RPMI8226 (cell line): ENCODE measurements at regions not wholly inside any gene's neighbourhood (a gene's known extent, or its start where the extent isn't known, plus 50 kb on each side); places are given as distances from the start of the nearest gene placed in this dataset.
"Not testable (repeated sequence)": the region's sequence is repeated elsewhere in the genome, so short reads cannot be mapped to it uniquely, and the experiment has no call there.

Experiments
- DNase-seq: peaks from one replicate; pipeline ENCODE4 v3.0.0-alpha.2; 2015

DNA sequence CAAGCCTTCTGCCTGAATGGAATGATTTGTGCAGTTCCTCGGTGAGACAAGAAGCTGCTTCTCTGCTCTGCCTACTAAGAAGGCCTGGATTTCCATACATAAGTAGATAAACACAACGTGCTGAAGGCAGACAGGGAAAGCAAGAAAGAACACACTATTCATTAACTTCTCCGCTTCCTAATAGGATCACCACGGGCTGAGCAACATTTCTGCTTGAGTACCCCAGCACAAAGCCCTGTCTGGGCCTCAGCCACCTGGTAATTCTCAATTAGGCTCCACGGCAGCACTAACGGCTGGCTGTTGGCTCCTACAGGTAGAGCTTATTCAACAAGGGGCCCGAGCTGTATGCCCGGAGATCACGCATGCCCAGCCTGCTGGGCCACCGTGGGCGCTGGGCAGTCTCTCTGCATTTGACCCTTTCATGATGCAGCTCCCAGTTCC is 1156.6 kb downstream of the TBC1D22A start:
- no peak for DNase-seq

DNA sequence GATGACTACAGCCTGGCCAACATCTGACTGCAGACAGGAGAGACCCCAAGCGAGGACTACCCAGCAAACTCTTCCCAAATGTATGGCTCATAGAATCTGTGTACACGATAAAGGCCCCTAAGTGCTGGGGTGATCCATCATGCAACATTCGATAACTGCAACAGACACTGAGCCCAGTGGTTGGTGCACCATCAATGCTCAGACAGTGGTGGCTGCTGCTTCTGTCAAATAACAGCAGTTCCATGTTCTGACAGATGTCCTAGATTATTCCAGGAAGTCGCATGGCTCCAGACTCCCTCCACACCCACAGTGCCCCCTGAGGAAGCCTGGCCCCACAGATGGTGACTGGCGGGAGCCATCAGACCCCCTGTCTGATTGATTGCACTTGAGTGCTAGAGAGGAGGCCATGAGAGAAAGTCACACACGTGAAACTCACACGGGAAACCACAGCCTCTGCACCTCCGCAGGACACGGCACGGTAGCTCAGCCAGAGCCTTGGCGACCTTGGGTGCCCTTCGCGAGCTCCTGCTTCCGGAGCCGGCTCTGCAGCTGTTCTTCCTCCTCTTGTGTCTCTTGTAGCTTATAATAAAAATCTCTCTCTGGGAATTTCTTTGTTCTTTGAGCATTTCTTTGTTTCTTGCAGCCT is 1155.9 kb downstream of the TBC1D22A start:
- peak; percentile 80 for DNase-seq

DNA sequence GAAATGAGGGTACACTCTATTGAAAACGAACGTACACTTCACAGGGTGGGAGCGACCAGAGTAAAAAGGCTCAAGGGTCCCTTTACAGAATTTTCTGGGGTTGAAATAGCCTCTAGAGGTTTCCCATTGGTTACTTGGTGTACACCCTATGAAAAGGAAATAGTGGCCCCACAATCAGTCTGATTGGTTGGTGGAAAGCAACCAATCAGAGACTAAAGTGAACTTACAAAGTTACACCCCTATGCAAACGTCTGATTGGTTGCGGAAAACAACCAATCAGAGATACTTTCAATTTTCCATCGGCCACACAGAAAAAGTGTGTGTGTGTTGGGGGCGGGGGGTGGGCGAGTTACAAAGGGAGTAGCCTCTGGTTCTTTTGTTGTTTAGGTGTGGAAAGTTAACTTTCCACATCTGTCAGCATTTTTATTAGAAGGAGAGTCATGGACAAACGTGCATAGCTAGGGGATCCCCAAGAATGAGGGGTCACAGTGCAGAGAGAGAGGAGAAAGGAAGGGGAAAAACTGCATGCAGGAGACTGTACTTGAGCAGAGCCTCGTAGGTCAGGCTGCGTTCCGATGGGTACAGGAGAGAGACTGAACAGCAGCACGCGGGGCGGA is 1152.1 kb downstream of the TBC1D22A start:
- no peak for DNase-seq

DNA sequence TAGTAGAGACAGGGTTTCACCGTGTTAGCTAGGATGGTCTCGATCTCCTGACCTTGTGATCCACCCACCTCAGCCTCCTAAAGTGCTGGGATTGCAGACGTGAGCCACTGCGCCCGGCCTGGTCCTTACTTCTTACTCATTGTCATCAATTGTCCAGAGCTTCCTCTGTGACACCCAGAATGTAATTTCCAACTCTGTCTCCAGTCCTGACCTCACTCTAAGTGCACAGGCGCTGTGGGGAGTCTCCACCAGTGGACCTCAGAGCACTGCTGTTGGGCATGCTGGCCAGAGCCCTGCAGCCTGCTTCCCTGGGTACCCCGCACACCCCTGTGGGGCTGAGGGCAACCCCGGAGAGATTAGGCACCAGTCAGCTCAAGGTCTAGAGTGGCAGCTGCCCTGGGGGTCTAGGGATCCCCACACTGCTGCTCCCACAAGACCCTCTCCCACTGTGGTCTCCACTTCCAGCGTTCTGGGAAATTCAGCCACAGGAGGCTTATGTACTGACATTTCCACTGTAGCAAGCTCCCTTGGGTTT is 1140.3 kb downstream of the TBC1D22A start:
- DNase-seq, result no peak

DNA sequence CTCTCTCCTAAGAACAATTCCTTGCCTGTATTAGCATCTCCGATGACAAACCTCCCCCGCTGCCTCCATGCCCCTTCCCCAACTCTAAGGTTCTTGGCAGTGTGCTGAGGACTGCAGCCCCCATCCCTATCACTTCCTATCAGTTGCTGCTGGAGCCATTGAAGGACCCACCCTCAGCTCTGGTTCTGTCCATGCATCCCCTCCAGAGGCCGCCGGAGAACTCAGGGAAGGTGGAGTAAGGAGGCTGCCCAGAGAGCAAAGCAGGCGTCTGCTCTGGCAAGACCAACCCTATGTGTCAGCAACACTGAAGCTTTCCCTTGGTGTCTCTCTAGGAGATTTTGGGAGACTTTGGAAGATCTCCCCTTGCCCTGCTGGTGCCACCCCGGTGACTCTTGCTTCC is 1139.5 kb downstream of the TBC1D22A start:
- no peak for DNase-seq

DNA sequence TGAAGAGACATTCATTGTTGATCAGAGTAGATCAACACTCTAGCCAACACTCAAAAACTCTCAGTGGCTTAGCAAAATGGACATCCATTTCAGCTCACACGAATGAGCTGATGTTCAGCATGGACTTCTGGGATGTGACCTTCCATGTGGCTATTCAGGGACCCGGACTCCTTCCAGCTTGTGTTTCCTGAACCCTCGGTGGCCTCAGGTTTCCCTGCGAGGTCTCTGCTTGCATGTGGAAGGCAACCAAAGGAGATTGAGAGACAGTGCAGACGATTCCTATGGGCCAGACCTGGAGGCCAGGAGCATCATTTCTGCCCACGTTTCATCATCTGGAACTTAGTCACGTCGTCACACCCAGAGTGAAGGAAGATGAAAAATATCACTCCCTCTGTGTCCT is 1137.4 kb downstream of the TBC1D22A start:
- no peak for DNase-seq

DNA sequence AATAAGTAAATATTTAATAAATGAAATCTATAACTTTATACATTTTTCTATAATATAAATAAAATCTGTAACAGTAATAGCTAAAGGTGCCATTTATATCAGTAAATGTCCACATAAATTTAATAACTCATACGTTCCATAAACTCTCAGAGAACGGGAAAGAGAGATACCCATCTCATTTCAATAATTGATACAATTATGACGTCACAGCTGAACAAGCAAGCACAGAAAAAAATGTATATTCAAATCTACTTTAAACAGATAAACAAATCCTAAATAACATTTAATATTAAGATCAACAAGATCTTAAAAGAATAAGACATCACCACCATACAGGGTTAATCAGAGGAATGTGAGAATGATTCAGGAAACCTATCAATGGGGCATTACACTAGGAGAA is 1136.5 kb downstream of the TBC1D22A start:
- no peak for DNase-seq

DNA sequence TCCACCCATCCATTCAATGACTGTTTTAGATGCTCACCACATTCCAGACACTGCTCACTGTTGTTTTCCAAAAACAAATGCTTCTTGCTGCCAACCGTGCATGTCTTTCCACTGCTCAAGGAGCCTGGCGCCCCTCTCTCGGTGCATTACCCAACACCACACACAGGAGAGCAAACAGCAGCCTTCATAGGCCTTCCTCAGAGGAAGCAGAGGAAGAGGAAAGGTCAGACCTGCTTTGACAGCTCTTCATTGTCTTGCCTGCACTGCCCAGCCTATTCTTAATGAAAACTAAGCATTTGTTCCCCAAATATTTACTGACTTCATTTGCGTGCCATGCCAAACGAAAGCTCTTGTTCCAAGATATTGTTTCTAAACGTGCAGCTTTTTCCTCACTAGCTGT is 1129.2 kb downstream of the TBC1D22A start:
- DNase-seq, result no peak

DNA sequence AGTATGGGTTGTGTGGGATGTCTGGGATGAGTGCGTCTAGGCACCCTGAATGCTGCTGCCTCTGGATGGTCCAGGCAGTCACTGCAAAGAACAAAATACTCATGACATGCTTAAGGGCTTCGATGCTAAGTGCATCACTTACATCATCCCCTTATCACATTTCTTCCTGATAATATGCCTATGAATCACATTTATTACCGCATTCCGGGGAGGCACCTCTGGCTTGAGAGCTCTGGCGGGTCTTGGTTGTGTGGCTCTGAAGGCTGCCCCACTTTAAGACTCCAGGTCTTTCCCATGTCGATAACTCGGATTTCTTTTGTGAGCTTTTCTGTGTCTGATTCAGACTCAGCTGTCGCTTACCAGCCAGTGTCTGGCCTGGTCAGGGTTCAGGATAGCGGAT is 1126.4 kb downstream of the TBC1D22A start:
- DNase-seq, result no peak

DNA sequence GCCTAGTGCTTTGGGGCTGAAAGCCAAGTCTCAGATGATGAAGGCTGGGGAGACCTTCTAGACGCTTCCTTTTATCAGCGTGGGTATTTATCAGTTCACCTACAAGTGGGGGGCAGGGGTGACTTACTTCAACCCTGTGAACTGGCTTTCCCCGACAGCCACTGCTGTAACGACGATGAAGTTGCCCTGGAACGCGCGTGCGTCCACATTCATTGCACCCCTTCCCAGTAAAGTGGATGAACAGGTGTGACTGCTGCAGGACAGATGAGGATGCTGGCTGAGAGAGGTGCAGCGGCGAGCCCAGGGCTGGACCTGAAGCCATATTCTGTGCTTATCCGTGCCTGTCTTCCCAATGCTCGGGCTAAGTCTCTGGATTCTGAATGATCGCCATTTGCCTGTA is 1122.3 kb downstream of the TBC1D22A start:
- no peak for DNase-seq

DNA sequence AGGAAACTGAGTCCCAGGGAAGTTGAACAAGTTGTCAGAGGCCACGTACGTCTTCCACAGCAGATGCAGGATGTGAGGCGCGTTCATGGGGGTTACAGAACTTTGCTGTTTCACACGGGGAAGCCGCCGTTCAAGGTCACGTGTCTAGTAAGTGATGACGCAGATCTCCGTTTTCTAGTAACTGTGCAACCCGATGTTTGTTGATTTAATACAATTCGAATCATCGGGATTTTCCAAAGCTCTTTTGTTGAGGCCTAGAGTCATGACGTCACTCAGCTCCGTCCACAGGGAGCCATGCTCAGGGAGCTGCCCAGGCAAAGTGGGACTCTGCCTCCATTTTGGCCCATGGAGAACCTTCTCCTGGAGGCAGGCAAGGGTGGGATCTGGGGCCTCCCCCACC is 1121.8 kb downstream of the TBC1D22A start:
- no peak for DNase-seq

DNA sequence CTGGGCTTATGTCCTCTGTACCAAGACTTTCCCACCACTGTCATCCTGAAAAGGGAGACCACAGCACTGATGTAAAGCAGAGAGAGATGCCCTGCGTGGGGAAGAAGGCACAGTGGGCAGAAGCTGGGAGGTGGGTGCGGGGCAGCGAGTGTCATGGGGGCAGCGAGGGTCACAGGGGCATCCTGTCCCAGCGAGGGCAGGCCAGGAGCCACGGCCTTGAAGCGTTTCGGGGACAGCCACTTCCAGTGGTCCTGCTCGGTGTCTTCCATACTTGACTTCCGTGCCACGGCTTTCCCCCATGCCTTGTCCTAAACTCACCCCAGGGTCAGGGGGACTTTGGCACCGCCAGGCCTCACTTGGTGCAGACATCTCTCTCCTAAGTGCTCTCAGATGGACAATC is 1121.3 kb downstream of the TBC1D22A start:
- DNase-seq, result no peak

DNA sequence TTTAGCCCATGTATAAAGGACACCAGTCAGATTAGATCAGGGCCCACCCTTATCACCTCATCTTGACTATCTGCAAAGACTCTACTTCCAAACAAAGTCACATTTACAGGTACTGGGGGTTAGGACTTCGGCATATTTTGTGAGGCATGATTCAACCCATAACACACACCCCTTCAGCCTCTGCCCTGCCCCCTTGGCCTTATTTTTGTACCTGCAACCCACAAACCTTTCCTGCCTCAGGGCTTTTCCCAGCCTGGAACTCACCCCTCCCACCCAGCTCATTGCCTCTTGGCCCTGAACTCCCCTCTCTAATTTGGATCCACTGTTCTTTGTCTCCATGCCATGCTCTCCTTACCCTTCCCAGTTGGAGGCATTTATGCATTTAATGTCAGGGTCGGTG is 1116.9 kb downstream of the TBC1D22A start:
- no peak for DNase-seq

DNA sequence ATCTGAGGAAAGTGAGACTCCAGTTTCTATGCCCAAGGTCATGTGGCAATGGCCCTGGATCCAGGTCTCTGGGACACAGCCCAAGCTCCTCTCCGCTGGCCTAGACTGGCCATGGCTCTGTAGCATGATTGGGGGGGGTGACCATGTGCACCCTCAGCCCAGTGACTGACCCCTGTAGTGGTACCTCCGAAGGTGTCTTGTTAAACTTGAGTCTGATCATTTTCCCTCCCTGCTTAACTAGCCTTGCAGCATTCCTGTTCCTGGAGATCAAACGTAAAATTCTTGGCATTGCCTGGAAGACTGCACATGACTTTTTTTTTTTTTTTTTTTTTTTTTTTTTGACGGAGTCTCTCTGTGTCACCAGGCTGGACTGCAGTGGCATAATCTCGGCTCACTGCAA is 1116.0 kb downstream of the TBC1D22A start:
- no peak for DNase-seq

DNA sequence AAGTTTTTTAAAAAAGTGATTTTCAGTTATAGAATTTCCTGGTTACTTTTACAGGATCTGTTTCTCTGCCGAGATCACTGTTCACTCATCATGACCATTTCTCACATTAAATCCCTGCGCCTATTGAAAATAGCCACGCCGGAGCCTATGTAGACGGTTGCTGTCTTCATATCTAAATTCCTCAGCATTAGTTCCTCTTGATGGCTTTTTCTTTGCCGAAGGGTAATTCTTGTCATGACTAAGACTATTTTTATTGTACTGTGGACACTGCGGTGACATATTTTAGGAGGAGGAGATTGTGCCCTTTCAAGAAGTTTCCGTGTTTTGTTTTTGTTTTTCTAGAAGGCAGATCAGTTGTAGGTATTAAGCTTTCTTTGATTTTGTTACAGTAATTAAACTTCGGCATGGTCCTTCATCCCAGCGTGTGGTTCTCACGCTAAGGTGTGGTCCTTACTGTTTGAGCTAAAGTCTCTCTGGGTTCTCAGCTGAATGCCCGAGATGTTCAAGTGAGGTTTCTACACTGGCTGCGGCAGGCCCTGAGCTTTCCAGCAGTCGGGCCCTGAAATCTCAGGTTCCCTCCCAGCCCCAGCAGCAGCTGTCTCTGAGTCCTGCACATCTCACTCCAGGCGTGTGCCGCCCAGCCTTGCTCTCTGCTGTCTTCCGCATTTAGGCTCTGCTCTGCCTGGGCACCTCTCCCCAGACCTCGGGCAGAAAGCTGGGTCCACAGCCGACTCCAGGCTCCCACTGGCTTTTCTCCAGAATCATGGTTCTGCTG is 1110.5 kb downstream of the TBC1D22A start:
- DNase-seq, result no peak

DNA sequence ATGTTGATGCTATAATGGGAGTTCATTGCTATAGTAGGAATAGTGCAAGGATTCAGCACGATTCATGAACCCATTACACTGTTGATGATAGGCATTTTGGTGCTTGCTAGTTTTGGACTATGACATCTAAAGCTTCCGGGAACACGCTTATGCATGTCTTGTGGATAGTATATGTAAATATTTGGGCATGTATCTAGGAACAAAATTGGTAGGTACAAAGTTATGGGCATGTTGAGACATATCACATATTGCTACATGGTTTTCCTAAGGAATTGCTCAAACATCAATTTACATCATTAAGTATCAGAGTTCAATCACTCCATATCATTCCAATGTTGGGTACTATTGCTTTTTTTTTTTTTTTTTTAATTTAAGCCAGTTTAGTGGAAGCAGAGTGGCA is 1103.2 kb downstream of the TBC1D22A start:
- DNase-seq, result no peak

DNA sequence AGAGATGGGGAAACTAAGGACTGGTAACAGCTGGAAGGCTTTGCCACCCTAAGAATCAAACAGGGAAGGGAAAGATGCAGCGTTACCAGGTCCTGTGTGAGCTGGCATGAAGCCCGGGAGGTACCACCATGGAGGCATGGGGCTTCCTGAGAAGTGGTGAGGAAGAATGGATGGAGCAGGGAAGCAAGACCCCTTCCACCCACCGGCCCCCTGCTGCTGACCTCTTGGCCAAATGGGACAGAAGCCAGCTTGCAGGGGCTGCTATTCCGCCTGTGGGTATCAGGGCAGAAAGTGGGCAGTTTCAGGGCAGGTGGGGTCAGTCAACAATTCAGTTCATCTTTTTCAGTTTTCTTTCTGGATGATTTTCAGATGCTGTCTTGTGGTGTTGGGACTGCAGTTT is 1099.9 kb downstream of the TBC1D22A start:
- no peak for DNase-seq

DNA sequence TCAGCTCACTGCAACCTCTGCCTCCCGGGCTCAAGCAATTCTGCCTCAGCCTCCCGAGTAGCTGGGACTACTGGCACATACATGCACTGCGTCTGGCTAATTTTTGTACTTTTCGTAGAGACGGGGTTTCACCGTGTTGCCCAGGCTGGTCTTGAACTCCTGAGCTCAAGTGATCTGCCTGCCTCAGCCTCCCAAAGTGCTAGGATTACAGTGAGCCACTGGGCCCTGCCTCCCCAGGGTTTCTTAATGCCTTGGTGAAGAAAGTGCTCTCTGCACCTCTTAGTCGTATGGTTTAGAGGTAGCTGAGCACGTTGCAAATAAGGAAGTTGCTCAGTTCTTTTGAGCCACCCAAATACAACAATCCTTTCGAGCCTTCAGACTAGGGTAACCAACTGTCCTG is 1098.5 kb downstream of the TBC1D22A start:
- DNase-seq, result not testable (repeated sequence)

DNA sequence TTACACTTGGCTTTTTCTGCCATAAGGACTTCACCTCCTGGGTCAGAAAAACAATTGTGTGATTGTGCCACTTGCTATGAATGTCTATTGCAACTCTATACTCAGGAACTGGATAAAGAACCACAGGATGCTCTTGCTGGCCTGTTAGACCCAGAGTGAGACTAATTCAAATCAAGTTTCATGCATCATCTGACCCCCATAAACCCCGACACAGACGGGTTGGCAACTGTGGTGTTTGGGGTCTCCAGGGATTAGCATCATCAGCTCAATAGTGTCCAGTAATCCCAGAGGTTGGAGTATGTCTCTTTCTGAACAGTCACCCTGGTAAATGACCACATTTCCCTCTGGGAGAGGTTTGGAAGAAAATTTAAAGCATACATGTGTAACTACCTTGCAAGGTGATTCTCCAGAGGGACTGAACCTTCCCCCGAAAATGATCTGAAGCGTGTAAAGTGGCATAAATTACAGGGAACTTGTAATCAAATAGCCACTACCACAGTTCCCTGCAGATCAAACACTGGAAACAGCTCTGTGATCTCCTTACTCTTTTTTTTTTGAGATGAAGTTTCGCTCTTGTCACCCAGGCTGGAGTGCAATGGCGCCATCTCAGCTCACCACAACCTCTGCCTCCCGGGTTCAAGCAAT is 1097.6 kb downstream of the TBC1D22A start:
- DNase-seq, result no peak

DNA sequence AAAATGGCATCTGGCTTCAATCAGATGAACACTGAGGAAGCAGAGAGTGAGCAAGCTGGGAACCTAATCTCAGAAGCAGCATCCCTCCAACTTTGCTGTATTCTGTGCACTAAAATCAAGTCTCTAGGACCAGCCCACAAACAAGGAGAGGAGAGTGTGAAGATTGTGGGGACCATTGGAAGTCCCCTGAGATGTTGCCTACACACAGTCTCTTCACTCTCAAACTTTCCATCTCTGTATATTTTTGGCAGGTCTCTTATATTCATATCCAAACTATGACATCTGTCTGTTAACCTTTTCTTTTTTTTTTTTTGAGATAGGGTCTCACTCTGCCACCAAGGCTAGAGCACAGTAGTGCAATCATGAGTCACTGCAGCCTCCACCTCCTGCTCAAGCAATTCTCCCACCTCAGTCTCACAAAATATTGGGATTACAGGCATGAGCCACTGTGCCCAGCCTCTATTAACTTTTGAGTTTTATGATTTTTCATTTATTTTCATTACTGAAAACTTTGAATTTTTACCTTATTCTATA is 1096.4 kb downstream of the TBC1D22A start:
- DNase-seq, result no peak

DNA sequence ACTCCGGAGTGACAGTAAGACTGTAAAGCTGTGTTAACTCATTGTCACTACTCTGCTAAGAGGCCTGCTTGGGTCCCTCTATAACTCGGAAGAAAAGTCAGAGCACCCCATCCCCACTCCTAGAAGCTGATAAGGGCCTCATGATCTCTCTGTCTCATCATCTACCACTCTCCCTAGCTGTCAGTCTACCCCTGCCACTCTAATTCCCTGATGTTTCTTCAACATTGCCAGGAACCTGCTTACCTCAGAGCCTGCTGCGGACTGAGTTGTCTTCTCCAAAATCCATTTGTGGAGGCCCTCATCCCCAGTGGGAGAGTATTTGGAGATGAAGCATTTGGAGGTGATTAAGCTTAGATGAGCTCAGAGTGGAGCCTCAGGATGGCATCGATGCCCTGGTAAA is 1092.2 kb downstream of the TBC1D22A start:
- no peak for DNase-seq

DNA sequence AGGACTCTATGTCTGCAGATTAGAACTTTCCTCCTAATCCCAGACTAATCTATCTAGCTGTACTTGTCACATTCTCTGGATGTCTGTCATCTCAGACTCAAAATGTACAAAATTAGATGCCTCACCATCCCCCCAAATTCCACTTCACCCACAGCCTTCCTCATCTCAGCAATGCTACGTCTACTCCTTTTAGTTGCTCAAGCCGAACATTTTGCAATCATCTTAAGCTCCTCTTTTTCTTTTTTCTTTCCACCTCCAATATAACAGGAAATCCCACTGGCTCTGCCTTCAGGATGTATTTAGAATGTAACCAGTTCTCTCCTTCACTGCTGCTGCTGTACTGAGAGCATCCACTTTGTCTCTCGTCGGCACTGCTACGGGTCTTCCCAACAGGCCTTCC is 1091.8 kb downstream of the TBC1D22A start:
- no peak for DNase-seq

DNA sequence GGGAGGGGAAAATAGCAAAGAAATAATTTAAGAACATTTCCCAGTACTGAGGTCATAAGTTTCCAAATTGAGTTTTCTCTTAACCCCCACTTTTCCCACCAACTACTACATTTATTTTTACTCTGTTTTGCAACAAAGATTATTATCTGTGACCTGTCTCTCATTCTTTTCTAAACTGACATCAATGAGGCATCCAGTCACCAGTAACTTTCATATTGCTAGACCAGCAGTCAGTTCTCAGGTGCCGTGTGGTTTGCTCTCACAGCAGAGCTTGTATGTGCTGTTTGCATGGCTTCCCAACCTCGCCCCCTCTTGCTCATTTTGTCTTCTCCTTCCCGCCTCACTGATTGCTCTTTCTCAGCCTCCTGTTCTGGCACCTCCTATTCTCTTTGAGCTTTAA is 1091.3 kb downstream of the TBC1D22A start:
- DNase-seq, result no peak
